Vagina (tissue), 2 donors: ENCODE measurements at regions not wholly inside any gene's neighbourhood (a gene's known extent, or its start where the extent isn't known, plus 50 kb on each side); places are given as distances from the start of the nearest gene placed in this dataset.

Source experiments
- DNase-seq, 2 donors: peaks; one replicate each; pipeline ENCODE4 v3.0.0-alpha.2; 2017; ENCODE audit errors: extremely low spot score in 2 of 2
- H3K27ac ChIP-seq: fragments of 200-600 bp; sonication (generic); one replicate; pipeline ENCODE4 v1.5.1; 2019
- H3K27me3 ChIP-seq: fragments of 200-600 bp; sonication (generic); one replicate; pipeline ENCODE4 v1.5.1; 2019
- H3K36me3 ChIP-seq, 2 donors: fragments of 200-600 bp; sonication (generic); one replicate each; pipeline ENCODE4 v1.5.1; 2017 to 2019
- H3K4me1 ChIP-seq: fragments of 200-600 bp; sonication (generic); one replicate; pipeline ENCODE4 v1.5.1; 2019
- H3K4me3 ChIP-seq, 2 donors: fragments of 200-600 bp; sonication (generic); 1 replicate in 1 of 2; 2 replicates in 1 of 2; pipeline ENCODE4 v1.5.1; 2016 to 2019
- H3K9me3 ChIP-seq: fragments of 200-600 bp; sonication (generic); one replicate; pipeline ENCODE4 v1.5.1; 2019
- CTCF ChIP-seq, 3 experiments: fragments of 450-650 bp in 2 of 3; fragments of 200-600 bp in 1 of 3; sonication (generic) in 1 of 3; IDR thresholded peaks; one replicate each; pipeline ENCODE4 v1.5.1; 2017 to 2019; ENCODE audit warnings: antibody characterized with exemption in 3 of 3, mild to moderate bottlenecking in 2 of 3, moderate library complexity in 2 of 3
- POLR2A ChIP-seq, 2 donors: fragments of 450-650 bp; IDR thresholded peaks; one replicate each; pipeline ENCODE4 v1.6.1; 2017; ENCODE audit warnings: antibody characterized with exemption in 2 of 2, mild to moderate bottlenecking in 2 of 2, moderate library complexity in 2 of 2
- POLR2AphosphoS5 ChIP-seq, 2 donors: sonication (generic); formaldehyde crosslinking; IDR thresholded peaks; one replicate each; pipeline ENCODE4 v1.9.0; 2017; ENCODE audit warnings: antibody characterized with exemption in 2 of 2, mild to moderate bottlenecking in 2 of 2, low read depth in 1 of 2; ENCODE audit not compliant: insufficient read depth in 1 of 2
- intact Hi-C: fragments of 100-400 bp; cut with DNase I; formaldehyde crosslinking; loops from one replicate; pipeline ENCODE4 v1.15.1; 2023

- Histone ChIP-seq H3K9me3 (no peaks in the 10 kb centered on the region), H3K27ac (no peak overlapping the region), H3K4me3 (no peak overlapping the region), H3K27me3 (no peaks in the 10 kb centered on the region), H3K4me1 (peaks cover 9% of the 10 kb centered on the region), H3K36me3 (no peaks in the 10 kb centered on the region)
- intact Hi-C loops: no loop called here
- no peak for DNase-seq
- no peak for TF ChIP-seq POLR2A (IDR thresholded peaks at IDR 0.05)
- no peak for TF ChIP-seq POLR2AphosphoS5 (IDR thresholded peaks at IDR 0.05; ENCODE audit: insufficient read depth in 1 of 2, low read depth in 1 of 2)
- TF ChIP-seq CTCF (IDR thresholded peaks at IDR 0.05): no peak
Observed at GRCh38 chr9:96175001-96175400, 127.0 kb downstream of the HSD17B3 start.

GRCh38 chr9:96174371-96174770 is 127.6 kb downstream of the HSD17B3 start:
- H3K4me1 ChIP-seq: peaks cover 15% of the 10 kb centered on the region
- no peaks in the 10 kb centered on the region for H3K36me3 ChIP-seq
- H3K9me3 ChIP-seq: no peaks in the 10 kb centered on the region
- no peak overlapping the region for H3K4me3 ChIP-seq
- no peak overlapping the region for H3K27ac ChIP-seq
- intact Hi-C loops: no loop called here
- no peak for TF ChIP-seq CTCF (IDR thresholded peaks at IDR 0.05)
- TF ChIP-seq POLR2AphosphoS5 (IDR thresholded peaks at IDR 0.05; ENCODE audit: insufficient read depth in 1 of 2, low read depth in 1 of 2): no peak
- no peak for TF ChIP-seq POLR2A (IDR thresholded peaks at IDR 0.05)
- DNase-seq: no peak
- H3K27me3 ChIP-seq: no peaks in the 10 kb centered on the region

- Histone ChIP-seq H3K27me3 (no peaks in the 10 kb centered on the region), H3K36me3 (no peaks in the 10 kb centered on the region), H3K9me3 (no peaks in the 10 kb centered on the region), H3K4me3 (no peak overlapping the region), H3K4me1 (peaks cover 22% of the 10 kb centered on the region), H3K27ac (no peak overlapping the region)
- intact Hi-C loops: no loop called here
- DNase-seq: no peak
- no peak for TF ChIP-seq POLR2AphosphoS5 (IDR thresholded peaks at IDR 0.05; ENCODE audit: insufficient read depth in 1 of 2, low read depth in 1 of 2)
Observed at GRCh38 chr9:96173640-96174039, 128.3 kb downstream of the HSD17B3 start.

GRCh38 chr9:96172797-96173196 is 129.2 kb downstream of the HSD17B3 start:
- Histone ChIP-seq H3K4me3 (no peak overlapping the region), H3K9me3 (no peaks in the 10 kb centered on the region), H3K27me3 (no peaks in the 10 kb centered on the region), H3K27ac (no peak overlapping the region), H3K4me1 (peaks cover 22% of the 10 kb centered on the region), H3K36me3 (no peaks in the 10 kb centered on the region)
- intact Hi-C loops: no loop called here
- no peak for DNase-seq
- TF ChIP-seq POLR2A (IDR thresholded peaks at IDR 0.05) (no peak), POLR2AphosphoS5 (IDR thresholded peaks at IDR 0.05; ENCODE audit: insufficient read depth in 1 of 2, low read depth in 1 of 2) (no peak), CTCF (IDR thresholded peaks at IDR 0.05) (no peak)

- Histone ChIP-seq H3K36me3 (no peaks in the 10 kb centered on the region), H3K4me1 (peaks cover 22% of the 10 kb centered on the region), H3K27me3 (no peaks in the 10 kb centered on the region), H3K4me3 (no peak overlapping the region), H3K27ac (no peak overlapping the region), H3K9me3 (no peaks in the 10 kb centered on the region)
- DNase-seq: no peak
- TF ChIP-seq POLR2AphosphoS5 (IDR thresholded peaks at IDR 0.05; ENCODE audit: insufficient read depth in 1 of 2, low read depth in 1 of 2) (no peak), CTCF (IDR thresholded peaks at IDR 0.05) (no peak), POLR2A (IDR thresholded peaks at IDR 0.05) (no peak)
- intact Hi-C loops: no loop called here
Observed at GRCh38 chr9:96171728-96172127, 130.2 kb downstream of the HSD17B3 start.

GRCh38 chr9:96169901-96170300 is 132.1 kb downstream of the HSD17B3 start:
- intact Hi-C loops: no loop called here
- H3K27me3 ChIP-seq: no peaks in the 10 kb centered on the region
- H3K4me1 ChIP-seq: peaks cover 22% of the 10 kb centered on the region
- peak overlapping the region; percentile 41 for H3K27ac ChIP-seq
- no peaks in the 10 kb centered on the region for H3K9me3 ChIP-seq
- no peaks in the 10 kb centered on the region for H3K36me3 ChIP-seq
- no peak overlapping the region for H3K4me3 ChIP-seq
- TF ChIP-seq CTCF (IDR thresholded peaks at IDR 0.05) (no peak), POLR2AphosphoS5 (IDR thresholded peaks at IDR 0.05; ENCODE audit: insufficient read depth in 1 of 2, low read depth in 1 of 2) (no peak), POLR2A (IDR thresholded peaks at IDR 0.05) (no peak)
- no peak for DNase-seq
